ENCODE measurements at regions not wholly inside any gene's neighbourhood (a gene's known extent, or its start where the extent isn't known, plus 50 kb on each side); places are given as distances from the start of the nearest gene placed in this dataset.
"Not testable (repeated sequence)": the region's sequence is repeated elsewhere in the genome, so short reads cannot be mapped to it uniquely, and the experiment has no call there.

DNA sequence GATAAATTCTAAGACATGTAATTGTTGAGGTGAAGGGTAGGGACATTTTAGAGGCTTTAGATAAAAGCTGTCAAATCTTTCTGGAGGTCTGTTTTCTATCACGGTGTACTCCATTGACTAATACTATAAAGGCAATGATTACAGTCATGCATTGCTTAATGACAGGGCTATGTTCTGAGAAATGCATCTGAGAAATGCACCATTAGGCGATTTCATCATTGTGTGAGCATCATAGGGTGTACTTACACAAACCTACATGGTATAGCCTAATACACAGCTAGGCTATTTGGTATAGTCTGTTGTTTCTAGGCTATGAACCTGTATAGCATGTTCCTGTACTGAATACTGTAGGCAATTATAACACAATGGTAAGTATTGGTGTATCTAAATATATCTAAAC, 71.3 kb upstream of the FYN start:
- no peaks in the 10 kb centered on the region for H4K20me1 ChIP-seq (ENCODE audit: low read depth, low read length)
- H3K36me3 ChIP-seq (ENCODE audit: low read length) = no peaks in the 10 kb centered on the region
- H3K9ac ChIP-seq (ENCODE audit: low read length) = no peak overlapping the region
- TF ChIP-seq EZH2phosphoT487 (conservative IDR thresholded peaks at IDR 0.05; ENCODE audit: low read length) = no peak
- TF ChIP-seq, protein P1, sequence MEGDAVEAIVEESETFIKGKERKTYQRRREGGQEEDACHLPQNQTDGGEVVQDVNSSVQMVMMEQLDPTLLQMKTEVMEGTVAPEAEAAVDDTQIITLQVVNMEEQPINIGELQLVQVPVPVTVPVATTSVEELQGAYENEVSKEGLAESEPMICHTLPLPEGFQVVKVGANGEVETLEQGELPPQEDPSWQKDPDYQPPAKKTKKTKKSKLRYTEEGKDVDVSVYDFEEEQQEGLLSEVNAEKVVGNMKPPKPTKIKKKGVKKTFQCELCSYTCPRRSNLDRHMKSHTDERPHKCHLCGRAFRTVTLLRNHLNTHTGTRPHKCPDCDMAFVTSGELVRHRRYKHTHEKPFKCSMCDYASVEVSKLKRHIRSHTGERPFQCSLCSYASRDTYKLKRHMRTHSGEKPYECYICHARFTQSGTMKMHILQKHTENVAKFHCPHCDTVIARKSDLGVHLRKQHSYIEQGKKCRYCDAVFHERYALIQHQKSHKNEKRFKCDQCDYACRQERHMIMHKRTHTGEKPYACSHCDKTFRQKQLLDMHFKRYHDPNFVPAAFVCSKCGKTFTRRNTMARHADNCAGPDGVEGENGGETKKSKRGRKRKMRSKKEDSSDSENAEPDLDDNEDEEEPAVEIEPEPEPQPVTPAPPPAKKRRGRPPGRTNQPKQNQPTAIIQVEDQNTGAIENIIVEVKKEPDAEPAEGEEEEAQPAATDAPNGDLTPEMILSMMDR (IDR thresholded peaks at IDR 0.05; ENCODE audit: insufficient read depth, low read length, poor library complexity, severe bottlenecking) = no peak
- H3K79me2 ChIP-seq (ENCODE audit: insufficient read depth, low read length) = no peaks in the 10 kb centered on the region
- H3K9me2 ChIP-seq (replicated peaks; ENCODE audit: insufficient read depth, low read length) = no peaks in the 10 kb centered on the region
- no peaks in the 10 kb centered on the region for H3K27me3 ChIP-seq (ENCODE audit: low read length)
- H2AFZ ChIP-seq (ENCODE audit: low read depth, low read length, severe bottlenecking) = no peak overlapping the region
- H3K27ac ChIP-seq (ENCODE audit: low read depth, low read length) = no peak overlapping the region
- H3K9me3 ChIP-seq (ENCODE audit: insufficient read depth, low read length) = no peaks in the 10 kb centered on the region
- H3K4me2 ChIP-seq (ENCODE audit: low read depth, low read length, poor library complexity, severe bottlenecking) = no peak overlapping the region
- H3K4me3 ChIP-seq (ENCODE audit: insufficient read depth, low read length, poor library complexity, severe bottlenecking) = no peak overlapping the region
- H3F3A ChIP-seq (ENCODE audit: insufficient read depth) = no peaks in the 10 kb centered on the region

DNA sequence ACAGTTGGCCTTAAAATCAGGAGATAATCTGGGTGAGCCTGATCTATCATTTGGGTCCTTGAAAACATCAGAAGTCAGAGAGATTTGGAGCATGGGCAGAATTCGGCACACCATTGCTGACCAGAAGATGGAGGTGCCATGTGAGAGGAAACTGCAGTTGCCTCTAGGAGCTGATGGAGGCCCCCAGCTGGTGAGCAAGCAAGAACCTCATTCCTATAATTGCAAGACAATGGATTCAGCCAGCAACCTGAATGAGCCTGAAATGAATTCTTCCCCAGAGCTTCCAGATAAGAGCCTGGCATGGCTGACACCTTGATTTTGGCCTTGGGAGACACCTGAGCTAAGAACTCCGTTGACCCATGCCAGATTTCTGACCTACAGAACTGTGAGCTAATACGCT, 76.3 kb upstream of the FYN start:
- no peaks in the 10 kb centered on the region for H3K9me3 ChIP-seq (ENCODE audit: insufficient read depth, low read length)
- H3K4me2 ChIP-seq (ENCODE audit: low read depth, low read length, poor library complexity, severe bottlenecking) = no peak overlapping the region
- H3K4me3 ChIP-seq (ENCODE audit: insufficient read depth, low read length, poor library complexity, severe bottlenecking) = no peak overlapping the region
- H3K36me3 ChIP-seq (ENCODE audit: low read length) = no peaks in the 10 kb centered on the region
- H3K27ac ChIP-seq (ENCODE audit: low read depth, low read length) = no peak overlapping the region
- H3K79me2 ChIP-seq (ENCODE audit: insufficient read depth, low read length) = no peaks in the 10 kb centered on the region
- H2AFZ ChIP-seq (ENCODE audit: low read depth, low read length, severe bottlenecking) = no peak overlapping the region
- H3K9me2 ChIP-seq (replicated peaks; ENCODE audit: insufficient read depth, low read length) = no peaks in the 10 kb centered on the region
- TF ChIP-seq, protein P1 (IDR thresholded peaks at IDR 0.05; ENCODE audit: insufficient read depth, low read length, poor library complexity, severe bottlenecking) = no peak
- no peak for TF ChIP-seq EZH2phosphoT487 (conservative IDR thresholded peaks at IDR 0.05; ENCODE audit: low read length)
- H3F3A ChIP-seq (ENCODE audit: insufficient read depth) = no peaks in the 10 kb centered on the region
- H3K27me3 ChIP-seq (ENCODE audit: low read length) = no peaks in the 10 kb centered on the region
- no peaks in the 10 kb centered on the region for H4K20me1 ChIP-seq (ENCODE audit: low read depth, low read length)
- H3K9ac ChIP-seq (ENCODE audit: low read length) = no peak overlapping the region

DNA sequence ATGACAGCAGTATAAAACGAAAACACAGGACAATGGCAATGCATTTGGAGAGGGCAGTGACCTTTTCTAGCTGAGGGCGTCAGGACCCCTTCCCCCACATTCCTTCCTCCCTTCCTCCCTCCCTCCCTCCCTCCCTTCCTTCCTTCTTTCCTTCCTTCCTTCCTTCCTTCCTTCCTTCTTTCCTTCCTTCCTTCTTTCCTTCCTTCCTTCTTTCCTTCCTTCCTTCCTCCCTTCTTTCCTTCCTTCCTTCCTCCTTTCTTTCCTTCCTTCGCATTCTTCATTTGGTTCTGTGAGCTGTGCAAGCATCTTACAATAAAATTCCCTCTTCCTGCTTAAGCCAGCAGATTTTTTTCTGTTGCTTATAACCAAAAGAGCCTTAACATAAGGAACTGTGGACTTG, 76.7 kb upstream of the FYN start:
- not testable (repeated sequence) for H3K4me3 ChIP-seq (ENCODE audit: insufficient read depth, low read length, poor library complexity, severe bottlenecking); H3K4me2 ChIP-seq (ENCODE audit: low read depth, low read length, poor library complexity, severe bottlenecking); H3K9ac ChIP-seq (ENCODE audit: low read length); H3K27ac ChIP-seq (ENCODE audit: low read depth, low read length); H3K9me3 ChIP-seq (ENCODE audit: insufficient read depth, low read length); H3K79me2 ChIP-seq (ENCODE audit: insufficient read depth, low read length); H3K27me3 ChIP-seq (ENCODE audit: low read length); H3K36me3 ChIP-seq (ENCODE audit: low read length); H3K9me2 ChIP-seq (replicated peaks; ENCODE audit: insufficient read depth, low read length); H4K20me1 ChIP-seq (ENCODE audit: low read depth, low read length); H2AFZ ChIP-seq (ENCODE audit: low read depth, low read length, severe bottlenecking); H3F3A ChIP-seq (ENCODE audit: insufficient read depth)

DNA sequence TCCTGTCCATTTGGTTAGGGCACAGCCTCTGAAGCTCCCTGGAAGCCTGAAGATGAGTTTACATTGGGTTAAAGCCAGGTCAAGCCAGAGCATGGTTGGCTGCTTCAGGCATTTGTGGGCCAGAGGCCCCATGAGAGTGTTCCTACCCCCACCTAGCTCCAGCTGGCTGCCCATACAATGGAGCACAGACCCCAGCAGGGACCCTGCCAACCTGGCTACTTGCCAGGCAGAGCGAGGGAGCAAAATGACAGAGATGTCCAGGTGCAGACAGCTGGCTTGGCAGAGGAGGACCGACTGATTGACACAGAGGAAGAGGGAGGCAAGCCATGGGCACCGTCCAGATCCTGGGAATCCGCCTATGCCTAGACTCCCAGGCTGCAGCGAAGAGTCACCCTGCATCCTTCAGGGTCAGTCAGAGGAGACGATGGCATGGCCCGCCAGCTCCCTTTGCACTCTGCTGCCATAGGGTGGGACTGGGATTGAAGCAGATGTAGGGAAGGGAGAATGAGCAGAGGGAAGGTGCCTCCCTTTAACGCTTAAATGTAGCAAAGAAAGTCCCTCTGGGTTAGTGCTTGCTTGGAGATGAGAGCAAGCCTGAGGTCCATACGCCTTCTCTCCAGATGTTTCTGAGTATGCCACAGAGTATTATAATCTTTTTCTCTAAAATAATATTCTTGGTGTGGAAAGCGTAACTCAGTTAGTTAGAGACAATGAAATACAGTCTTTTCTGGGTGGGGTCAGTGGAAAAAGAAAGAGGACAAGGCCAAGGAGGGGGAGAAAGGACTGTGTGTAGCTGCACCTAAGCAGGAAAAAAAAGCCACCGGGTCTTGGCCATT, 77.6 kb upstream of the FYN start:
- H3K27ac ChIP-seq (ENCODE audit: low read depth, low read length) = no peak overlapping the region
- no peak overlapping the region for H2AFZ ChIP-seq (ENCODE audit: low read depth, low read length, severe bottlenecking)
- H3K79me2 ChIP-seq (ENCODE audit: insufficient read depth, low read length) = no peaks in the 10 kb centered on the region
- H3K9me2 ChIP-seq (replicated peaks; ENCODE audit: insufficient read depth, low read length) = no peaks in the 10 kb centered on the region
- H3K36me3 ChIP-seq (ENCODE audit: low read length) = no peaks in the 10 kb centered on the region
- no peak overlapping the region for H3K4me3 ChIP-seq (ENCODE audit: insufficient read depth, low read length, poor library complexity, severe bottlenecking)
- no peaks in the 10 kb centered on the region for H3F3A ChIP-seq (ENCODE audit: insufficient read depth)
- H3K4me2 ChIP-seq (ENCODE audit: low read depth, low read length, poor library complexity, severe bottlenecking) = no peak overlapping the region
- no peaks in the 10 kb centered on the region for H3K27me3 ChIP-seq (ENCODE audit: low read length)
- no peak overlapping the region for H3K9ac ChIP-seq (ENCODE audit: low read length)
- H3K9me3 ChIP-seq (ENCODE audit: insufficient read depth, low read length) = no peaks in the 10 kb centered on the region
- TF ChIP-seq EZH2phosphoT487 (conservative IDR thresholded peaks at IDR 0.05; ENCODE audit: low read length) = no peak
- H4K20me1 ChIP-seq (ENCODE audit: low read depth, low read length) = no peaks in the 10 kb centered on the region

Data from SU-DHL-6 (cell line).